ENCODE measurements at regions not wholly inside any gene's neighbourhood (a gene's known extent, or its start where the extent isn't known, plus 50 kb on each side); places are given as distances from the start of the nearest gene placed in this dataset.

DNA sequence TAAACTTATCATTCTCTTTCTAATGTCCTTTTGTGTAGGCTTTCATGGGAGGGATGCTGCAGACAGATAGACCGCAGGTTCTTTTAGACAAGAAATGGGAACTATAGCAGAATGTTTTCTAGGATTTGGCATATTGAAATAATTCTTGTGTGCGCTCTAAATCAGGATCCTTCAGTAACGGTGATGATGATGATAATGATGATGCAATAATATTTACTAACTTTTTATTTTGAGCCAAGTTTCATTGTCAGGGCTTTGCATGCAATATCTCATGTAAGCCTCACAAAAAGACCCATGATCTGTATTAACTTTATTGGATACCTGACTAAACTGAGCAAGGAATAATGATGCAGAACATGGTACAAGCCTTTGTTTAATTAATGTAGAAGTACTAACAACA lies 280.1 kb downstream of the HAO1 start:
- no peak for DNase-seq

DNA sequence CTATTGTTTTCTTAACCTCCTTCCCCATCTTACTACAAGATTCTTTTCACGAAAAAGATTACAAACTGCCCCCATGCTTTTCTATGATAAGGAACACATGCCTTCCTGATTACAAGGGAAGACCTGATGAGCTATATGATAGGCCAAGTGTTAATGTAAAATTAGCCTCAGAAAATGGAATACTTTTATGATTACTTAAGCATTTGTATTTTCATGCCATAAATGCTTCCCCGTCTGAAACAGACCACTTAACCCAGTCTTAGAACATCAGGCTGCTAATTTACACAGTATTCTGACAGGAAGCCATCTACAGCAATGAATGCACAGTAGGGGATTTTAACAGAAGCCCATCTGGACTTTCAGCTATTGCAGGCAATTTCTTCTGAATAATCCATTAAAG lies 274.9 kb downstream of the HAO1 start:
- no peak for DNase-seq

DNA sequence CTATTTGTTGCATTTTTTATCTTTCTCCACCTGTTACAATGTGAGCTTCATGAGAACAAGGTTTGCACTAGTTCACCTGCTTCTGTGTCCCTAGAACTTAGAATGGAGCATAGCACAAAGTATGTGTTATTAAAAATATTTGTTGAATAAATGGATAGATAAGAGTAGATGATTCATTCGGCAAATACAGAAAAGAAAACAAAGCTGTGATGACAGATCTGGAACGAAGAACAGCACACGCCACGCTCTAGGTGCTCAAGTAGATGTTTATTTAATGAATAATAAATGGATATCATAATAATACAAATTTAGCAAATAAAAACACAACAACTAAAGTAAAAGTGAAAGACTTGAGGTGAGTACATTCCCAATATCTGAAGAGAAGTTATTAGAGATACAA lies 273.1 kb downstream of the HAO1 start:
- DNase-seq: no peak

DNA sequence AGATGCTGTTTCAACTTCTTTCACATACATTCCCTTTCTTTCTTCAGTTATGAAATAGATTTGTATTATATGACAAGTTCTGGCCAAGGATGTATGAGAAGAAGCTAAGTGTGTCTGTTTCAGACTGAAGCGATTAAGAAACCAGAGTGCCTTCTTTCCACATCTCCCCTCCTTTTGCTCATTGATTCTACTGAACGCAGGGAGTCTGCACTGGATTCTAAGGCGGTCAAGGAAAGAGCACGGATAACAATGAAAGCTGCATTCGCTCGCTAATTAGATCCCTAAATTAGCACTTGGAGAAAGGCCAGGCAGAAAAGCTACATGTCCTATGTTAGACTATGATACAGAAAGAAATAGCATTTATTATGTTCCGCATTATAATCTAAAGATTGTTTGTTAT lies 267.7 kb downstream of the HAO1 start:
- DNase-seq: no peak

DNA sequence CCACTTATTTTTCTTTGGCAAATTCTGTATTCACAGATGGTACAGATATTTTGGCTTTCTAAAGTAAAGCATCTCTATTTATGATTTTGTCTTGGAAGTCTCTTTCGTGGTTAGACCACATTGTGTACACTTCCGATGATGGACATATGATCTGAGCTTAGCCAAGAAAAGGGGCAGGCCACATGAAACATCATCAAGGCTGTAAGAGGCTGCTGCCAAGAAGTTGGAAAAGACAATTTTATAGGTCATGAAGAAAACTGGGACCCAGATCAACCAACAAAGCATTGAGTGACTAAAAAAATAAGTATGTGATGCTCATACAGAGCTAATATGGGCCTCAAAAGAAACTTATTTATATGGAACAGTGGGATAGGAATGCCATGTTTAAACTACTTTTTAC lies 266.4 kb downstream of the HAO1 start:
- DNase-seq: no peak

DNA sequence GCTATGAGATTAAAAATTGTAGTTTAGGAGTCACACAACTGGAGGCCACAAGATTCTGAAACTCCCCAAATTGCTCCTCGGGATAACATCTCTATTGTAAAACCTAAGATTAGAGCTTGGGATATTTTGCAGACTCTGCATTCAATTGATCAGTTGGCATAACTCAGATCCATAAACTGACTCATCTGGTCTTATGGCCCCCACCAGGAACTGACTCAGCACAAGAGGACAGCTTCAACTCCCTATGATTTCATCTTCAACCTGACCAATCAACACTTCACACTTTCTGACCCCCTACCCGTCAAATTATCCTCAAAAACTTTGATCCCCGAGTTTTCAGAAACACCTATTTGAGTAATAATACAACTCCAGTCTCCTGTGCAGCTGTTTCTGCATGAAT lies 257.3 kb downstream of the HAO1 start:
- DNase-seq: no peak

DNA sequence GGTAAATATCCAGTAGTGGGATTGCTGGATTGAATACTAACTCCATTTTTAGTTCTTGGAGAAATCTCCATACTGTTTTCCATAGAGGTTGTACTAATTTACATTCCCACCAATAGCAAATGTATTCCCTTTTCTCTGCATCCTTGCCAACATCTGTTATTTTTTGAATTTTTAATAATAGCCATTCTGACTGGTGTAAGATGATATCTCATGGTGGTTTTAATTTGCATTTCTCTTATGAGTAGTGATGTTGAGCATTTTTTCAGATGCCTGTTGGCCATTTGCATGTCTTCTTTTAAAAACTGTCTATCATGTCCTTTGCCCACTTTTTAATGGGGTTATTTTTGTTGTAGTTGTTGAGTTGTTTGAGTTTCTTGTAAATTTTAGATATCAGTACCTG lies 253.2 kb downstream of the HAO1 start:
- no peak for DNase-seq

DNA sequence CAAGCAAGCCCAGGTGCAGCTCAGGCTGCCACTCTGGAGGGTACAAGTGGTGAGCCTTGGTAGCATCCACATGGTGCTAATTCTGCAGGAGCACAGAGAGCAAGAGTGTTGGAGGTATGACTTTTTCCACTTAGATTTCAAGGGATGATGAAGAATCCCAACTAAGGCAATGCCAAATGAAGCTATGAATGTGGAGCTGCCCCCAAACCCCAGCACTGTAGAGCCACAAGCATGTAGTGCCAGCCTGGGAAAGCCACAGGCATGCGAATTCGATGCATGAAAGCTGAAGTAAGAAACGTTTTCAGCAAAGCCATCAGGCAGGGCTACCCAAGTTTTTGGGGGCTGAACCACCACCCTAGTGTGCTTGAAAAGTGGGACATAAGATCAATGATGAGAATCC lies 251.1 kb downstream of the HAO1 start:
- no peak for DNase-seq

DNA sequence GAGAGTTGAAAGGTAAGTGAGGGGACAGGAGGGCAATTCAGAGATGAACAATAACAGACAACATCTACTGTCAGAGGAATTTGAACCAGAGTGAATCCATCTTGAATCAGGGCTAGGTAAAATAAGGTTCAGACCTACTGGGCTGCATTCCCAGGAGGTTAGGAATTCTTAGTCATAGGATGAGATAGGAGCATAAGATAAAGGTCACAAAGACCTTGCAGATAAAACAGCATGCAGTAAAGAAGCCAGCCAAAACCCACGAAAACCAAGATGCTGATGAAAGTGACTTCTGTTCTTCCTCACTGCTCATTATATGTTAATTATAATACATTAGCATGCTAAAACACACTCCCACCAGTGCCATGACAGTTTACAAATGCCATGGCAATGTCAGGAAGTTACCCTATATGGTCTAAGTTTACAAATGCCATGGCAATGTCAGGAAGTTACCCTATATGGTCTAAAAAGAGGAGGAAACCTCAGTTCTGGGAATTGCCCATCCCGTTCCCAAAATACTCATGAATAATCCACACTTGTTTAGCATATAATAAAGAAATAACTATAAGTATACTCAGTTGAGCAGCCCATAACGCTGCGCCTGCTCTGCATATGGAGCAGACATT lies 248.5 kb downstream of the HAO1 start:
- DNase-seq: no peak

DNA sequence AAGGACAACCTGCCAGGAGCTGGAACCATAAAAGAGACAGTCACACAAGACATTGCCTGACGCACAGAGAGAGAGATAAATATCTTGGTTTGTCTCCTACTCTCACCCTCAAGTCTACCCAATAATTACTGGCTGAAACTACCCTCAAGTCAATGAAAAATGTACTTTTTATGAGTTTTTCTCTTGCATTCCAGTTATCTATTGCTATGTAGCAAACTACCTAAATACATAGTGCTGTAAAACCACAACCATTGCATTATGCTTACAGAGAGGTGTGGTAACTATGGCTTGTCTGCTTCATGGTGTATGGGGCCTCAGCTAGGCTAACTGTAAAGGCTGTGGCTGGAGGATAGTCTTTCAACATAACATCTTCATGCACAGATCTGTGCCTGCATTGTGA lies 247.8 kb downstream of the HAO1 start:
- DNase-seq: no peak

DNA sequence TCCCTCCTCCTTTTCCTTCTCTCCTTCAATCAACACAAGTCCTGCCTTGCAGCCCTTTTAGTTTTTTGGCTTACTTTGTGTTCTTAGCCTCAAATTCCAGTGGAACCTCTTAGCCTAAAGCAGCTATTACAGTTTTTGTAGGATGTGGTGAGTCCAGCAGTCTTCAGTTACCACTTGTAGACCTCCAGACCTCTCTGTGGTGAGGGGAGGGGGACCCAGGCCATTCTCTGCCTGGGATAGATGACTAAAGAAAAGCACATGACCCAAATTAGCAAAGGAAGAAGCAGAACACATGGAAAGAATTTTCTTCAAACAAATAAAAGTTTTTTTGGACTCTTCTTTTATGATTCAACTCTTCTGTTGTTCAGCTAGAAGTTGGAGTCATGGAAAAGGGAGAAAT lies 246.5 kb downstream of the HAO1 start:
- DNase-seq: no peak

DNA sequence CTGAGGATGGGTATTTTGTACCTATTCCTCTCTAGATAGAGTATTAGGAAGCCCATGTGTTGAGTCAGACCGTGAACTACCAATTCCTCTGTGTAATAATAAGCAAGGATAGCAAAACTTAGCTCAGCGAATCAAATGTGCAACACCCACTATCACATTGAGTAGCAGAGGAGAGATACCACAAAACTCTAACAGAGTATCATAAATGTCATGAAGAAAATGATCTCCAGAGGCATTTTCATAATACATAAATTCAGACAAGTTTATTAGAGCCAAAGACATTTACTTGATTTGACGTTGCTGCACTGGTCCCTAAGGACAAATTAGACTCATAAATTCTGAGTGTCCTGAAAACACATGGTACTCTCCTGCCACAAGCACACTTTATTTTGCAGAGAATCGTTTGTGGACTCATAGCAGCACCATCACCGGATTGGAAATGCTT lies 245.2 kb downstream of the HAO1 start:
- DNase-seq: no peak

DNA sequence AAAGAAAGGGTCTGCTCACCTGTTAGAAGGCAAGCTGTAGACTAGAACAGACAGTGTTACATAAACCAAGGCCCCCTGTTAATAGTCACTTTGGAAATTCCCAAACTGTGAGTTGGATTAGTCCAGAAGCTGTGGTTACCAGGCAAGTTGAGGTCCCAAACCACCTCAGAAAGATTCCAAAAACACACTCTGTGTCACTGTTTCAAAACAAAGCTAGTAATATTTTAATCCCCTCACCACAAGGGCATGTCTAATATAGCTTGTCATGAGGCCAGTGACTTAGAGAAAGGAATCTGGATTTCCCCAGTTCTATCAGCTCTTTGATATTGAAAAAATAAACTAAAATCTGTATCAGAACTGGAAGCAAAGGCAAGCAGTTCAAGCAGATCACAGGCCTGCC lies 244.6 kb downstream of the HAO1 start:
- peak in 2 of 3 donors; percentile 1 to 19 for DNase-seq

DNA sequence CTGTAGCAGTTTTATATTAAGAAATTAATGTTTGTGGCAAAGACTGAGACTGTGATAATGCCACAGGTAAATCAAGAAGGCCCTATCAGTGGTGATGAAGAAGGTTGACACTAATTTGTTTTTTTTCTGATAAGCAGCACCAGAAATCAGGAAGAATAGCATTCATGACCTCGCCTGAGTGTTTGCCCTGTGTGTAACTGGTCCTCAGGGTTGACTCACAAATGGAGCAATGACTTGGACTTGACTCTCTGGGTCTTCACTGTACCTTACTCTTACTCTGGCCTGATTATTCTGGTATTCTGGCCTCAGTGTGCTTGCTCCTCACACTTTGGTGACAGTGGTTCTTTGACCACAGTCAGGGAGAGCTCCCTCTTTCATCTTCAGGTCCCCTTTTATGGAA lies 243.9 kb downstream of the HAO1 start:
- DNase-seq: no peak

DNA sequence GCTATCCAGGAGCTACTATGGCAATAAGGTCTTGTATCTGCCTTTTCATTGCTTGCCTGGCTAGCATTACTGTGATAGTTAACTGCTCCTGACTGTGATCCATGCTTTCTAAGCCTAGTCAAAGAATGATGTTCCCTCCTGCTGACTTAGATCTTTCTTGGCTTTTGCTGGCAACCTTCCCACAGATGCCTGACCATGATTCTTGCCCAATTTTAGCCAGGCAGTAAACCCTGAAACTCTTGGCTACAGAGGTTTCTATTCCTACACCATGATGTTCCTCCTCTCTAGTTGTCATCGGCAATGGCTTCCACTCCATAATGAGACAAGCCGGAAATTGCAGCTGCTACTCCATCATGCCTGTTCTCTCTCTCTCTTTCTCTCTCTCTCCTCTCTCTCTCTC lies 238.1 kb downstream of the HAO1 start:
- no peak for DNase-seq

DNA sequence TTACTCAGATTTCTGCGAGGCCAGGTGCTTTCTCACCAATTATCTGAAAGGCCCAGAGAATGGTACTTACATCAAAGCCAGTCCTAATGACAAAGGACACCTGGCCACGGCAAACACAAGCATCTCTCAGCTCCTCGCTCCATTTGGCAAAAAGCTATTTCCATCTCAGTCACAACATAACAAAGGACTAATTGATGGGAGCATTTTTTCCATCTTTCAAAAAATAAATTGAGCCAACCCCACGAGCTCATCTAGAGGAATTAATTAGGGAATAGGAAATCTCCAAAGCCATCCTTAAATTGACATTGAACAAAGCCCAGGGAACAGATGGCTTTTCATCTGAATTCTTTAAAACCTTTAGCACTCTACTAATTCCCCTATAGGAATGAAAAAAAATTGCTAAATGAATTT lies 236.7 kb downstream of the HAO1 start:
- no peak for DNase-seq

DNA sequence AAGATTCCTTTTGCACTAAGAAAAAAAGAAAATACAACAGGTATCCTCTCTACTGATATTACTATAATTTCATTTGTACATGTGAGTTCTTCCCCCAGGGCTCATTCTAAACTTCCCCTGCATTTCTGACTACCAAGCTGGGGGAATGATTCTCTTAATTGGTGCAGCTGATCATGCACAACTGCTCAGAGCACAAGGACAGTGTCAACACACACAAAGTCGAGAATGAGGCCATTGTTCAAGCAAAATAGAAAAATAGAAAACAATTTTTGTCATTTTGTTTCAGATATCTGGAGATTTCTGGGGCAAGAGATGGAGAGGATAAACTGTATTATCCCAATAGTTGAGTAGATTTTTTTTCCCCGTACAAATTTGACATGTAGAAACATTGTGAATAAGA lies 236.3 kb downstream of the HAO1 start:
- no peak for DNase-seq

DNA sequence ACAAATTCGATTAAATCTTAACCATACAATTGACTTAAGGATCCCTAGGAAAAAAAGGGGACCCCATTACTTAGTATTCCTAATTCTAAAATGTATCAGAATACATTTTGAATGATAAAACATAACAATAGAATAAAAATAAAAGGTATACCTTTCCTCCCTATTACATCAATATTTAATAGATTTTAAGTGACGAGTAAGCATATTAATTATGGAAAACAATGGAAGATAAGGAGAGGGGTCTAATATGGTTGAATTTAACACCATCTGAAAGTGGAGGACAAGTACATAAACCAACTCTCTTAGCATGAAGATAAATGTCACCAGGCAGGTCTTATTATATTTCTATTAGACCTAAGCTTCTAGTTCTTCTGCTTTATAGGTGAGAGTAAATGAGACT lies 232.1 kb downstream of the HAO1 start:
- no peak for DNase-seq

DNA sequence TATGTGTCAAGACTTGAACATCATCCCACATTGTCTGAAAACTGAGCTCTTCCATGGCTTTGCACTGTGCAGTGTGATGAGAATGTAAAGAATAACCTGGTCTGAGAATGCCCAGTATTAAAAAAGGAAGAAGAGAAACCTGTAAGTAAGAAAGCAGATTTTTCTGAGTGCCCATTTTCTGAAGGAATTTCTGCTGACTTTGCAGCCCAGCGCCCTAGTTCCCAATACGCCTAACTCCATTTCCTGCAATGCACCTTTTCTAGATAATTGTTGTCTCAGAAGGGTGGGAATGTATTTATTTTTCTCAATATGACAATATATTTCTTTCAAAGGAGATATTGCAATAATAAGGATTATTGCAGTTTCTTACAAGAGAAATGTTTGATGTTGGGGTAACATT lies 231.5 kb downstream of the HAO1 start:
- DNase-seq: no peak

DNA sequence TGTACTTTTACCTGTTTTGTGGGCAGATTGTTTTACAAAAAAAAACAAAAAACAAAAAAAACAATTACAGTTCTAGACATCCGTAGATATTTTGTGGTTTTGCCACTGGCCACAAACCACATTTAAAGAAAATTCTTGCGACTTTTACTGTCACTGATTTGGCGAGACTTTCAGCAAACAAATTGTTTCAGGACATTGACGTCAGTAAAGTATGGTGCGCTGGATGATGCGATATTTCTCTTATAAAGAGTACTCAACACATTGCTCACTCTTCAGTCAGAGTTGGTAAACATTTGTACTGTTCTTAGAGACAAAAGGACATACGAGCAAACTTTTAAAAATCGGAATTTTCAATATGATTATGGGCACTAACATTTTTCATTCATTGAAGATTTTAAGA lies 229.8 kb downstream of the HAO1 start:
- DNase-seq: no peak

DNA sequence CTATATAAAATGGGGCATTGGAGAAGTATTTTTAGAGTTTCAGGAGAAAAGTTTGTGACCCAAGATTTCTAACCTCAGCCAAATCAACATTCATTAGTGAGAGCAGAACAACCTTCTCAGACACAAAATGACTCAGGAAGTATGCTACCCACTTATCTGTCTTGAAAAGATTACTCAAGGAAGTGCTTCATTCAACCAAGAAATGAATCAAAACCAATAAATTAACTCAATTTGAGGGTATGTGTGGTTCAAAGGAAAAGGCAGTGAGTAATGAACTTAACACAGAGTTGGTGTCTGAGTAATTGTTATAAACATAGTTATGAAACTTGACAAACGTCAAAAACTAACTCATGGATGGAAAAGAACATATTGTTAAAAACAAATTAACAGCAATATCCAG lies 227.6 kb downstream of the HAO1 start:
- DNase-seq: no peak

DNA sequence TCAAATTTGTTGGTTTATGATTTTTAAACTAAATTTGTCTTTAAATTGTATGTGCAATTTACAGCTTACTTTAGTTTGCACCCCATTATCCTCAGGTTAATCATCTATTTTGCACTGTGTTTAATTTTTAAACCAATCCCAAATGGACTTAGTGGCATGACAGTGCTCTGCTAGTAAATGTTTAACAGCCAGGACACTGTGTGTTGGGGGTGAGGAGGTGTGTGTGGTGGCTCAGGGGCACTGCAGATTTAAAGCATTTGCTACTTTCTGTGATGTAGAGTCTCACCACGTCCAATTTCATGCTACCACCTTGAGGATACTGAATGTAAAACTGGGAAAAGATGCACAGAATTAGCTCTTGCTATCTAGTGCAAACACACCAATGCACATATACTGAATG lies 225.7 kb downstream of the HAO1 start:
- no peak for DNase-seq

DNA sequence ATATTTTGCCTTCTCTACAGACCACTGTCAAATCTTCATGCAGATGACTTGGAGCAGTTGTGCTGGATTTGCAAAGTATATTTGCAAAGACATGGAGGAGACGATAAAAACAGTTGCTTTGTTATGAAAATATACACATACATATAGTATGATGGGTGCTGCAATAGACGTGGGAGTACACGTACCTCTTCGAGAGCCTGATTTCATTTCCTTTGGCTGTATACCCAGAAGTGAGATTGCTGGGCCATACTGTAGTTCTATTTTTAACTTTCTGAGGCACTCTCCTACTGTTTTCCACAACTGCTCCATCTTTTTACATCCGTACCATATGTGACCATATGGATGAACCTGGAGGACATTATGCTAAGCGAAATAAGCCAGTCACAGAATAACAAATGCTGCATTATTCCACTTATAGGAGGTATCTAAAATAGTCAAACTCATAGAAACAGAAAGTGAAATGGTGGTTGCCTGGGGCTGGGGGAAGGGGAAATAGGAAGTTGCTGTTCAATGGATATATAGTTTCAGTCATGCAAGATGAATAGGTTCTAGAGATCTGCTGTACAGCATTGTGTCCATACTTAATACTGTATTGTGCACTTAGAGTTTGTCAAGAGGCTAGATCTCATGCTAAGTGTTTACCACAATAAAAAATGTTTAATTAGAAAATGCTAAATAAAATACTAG lies 223.8 kb downstream of the HAO1 start:
- DNase-seq: no peak

DNA sequence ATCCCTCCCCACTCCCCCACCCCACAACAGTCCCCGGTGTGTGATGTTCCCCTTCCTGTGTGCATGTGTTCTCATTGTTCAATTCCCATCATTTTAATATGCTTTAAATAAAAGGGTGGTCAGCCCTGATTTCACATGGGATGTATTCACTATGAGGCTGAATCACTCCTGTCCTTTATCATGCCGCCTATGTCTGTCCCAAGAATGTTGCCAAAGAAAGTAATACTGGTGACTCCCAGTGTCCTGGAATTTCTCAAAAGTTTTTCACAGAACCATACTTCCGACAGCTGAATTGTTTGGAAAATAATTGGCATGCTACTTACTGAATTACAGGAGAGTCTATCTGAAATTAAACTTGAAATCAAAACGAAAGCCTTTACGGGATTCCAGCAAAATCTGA lies 217.7 kb downstream of the HAO1 start:
- no peak for DNase-seq

DNA sequence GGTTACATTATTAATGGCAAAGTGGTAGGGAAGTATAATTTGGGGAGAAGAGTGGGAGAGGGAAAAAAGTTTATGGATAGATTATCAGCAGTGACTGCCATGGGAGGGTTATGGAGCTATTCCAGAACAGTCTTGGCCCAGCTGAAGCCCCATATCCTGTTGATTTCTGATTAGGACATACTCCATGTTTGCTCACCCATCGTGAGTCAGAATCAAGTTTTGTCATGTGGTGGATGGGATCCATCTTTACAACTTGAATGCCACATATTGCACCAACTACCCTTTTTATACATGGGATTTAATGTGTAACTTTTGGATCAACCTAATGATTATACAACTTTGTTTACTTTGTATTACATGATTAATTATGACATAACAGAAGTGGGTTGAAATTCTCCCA lies 217.0 kb downstream of the HAO1 start:
- no peak for DNase-seq

Data from suppressor macrophage treated with lipopolysaccharide for 1 hour (primary cell).